HG03280 (cell line): ENCODE measurements at regions not wholly inside any gene's neighbourhood (a gene's known extent, or its start where the extent isn't known, plus 50 kb on each side); places are given as distances from the start of the nearest gene placed in this dataset.

Source experiments
- ATAC-seq: cut with Tn5 transposase; IDR thresholded peaks from one replicate; pipeline ENCODE4 v1.9.1; 2021; ENCODE audit warnings: mild to moderate bottlenecking, moderate library complexity; ENCODE audit not compliant: unreplicated experiment

DNA sequence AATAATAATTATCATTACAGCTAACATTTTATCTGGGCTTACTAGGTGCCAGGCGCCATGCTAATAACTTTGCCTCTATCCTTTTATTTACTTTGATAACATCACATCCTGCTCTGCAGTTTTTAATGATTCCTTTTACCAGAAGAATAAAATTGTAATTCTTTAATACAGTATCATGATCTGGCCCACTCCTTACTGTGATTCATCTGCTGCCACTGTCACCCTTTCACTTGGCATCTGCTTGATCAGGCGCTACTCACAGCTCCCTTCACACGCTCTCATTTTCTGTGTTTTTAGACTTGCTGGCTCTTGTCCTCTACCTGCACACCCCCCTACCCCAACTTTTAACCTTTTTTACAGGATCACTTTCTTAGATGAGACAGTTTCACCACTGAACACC, 167.5 kb downstream of the NTMT2 start:
- ATAC-seq, result no peak

GRCh38 chr1:170316270-170316669, 170.5 kb downstream of the NTMT2 start:
- no peak for ATAC-seq

DNA sequence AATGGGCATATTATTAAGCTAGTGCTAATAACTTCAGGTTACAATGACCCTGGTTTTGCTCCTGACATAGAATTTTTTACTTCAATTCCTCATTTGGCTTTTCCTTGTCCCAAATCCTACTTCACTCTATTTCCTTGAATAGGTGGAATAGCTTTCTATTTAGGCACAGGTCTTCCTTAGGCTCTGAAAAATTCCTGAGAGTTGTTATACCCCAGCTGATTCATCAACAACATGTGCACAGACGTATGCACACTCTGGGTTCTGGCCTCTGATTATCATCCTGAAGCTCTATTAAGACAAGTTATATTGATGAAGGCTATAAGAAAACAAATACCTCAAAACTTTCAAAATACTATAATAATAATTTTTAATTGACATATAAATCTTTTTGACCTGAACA, 172.4 kb downstream of the NTMT2 start:
- ATAC-seq, result no peak

GRCh38 chr1:170318736-170319135, 173.0 kb downstream of the NTMT2 start:
- no peak for ATAC-seq

- ATAC-seq, result no peak
These were observed 175.4 kb downstream of the NTMT2 start for GRCh38 chr1:170321113-170321512.

- no peak for ATAC-seq
These were observed 180.4 kb downstream of the NTMT2 start for GRCh38 chr1:170326186-170326585.

DNA sequence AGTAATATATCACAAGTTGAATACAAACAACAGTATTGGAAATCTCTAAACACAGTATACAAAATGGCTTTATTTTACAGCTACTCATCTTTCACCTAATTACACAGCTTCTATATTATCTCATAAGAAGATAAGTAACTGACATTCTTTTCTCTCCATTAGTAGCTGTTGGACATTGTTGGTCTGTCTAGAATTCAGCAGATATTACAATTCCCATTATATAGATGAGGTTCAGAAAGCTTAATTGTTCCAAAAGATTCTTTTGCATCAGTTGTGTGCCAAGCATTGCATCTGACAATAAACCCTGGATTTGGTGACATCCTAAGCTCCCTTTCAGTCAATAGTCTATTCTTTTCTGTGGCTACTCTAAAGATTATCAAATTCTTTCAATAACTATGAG, 187.0 kb downstream of the NTMT2 start:
- ATAC-seq, result no peak

GRCh38 chr1:170337413-170337994, 191.7 kb downstream of the NTMT2 start:
- no peak for ATAC-seq

DNA sequence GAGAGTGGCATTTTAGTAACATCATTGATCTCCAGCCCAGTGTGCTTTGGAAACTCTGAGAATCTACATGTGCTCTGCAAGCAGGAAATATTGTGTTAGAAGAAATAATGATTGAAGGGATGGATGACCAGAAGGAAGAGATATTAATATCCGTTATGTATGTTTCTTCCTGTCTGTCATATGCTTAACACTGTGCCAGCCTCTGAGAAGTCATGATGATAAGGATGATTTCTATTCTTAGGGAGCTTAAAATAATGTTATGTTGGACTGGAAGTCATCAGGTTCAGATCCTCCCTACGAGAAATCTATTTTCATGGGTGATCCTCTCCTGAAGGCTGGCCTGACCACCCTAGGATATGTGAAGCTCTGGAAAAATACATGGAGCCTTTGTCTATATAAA, 192.4 kb upstream of the GORAB start:
- ATAC-seq, result no peak

- ATAC-seq, result no peak
These were observed 191.7 kb upstream of the GORAB start for GRCh38 chr1:170340308-170340707.

GRCh38 chr1:170351366-170351946, 180.5 kb upstream of the GORAB start:
- ATAC-seq, result no peak

GRCh38 chr1:170354246-170354645, 177.7 kb upstream of the GORAB start:
- ATAC-seq, result no peak

GRCh38 chr1:170354690-170355089, 177.3 kb upstream of the GORAB start:
- ATAC-seq, result no peak

GRCh38 chr1:170355267-170355801, 176.6 kb upstream of the GORAB start:
- ATAC-seq, result no peak

- ATAC-seq, result no peak
These were observed 175.4 kb upstream of the GORAB start for GRCh38 chr1:170356585-170356984.

GRCh38 chr1:170357750-170358149, 174.2 kb upstream of the GORAB start:
- ATAC-seq, result no peak

GRCh38 chr1:170360601-170361000, 171.4 kb upstream of the GORAB start:
- ATAC-seq, result no peak

DNA sequence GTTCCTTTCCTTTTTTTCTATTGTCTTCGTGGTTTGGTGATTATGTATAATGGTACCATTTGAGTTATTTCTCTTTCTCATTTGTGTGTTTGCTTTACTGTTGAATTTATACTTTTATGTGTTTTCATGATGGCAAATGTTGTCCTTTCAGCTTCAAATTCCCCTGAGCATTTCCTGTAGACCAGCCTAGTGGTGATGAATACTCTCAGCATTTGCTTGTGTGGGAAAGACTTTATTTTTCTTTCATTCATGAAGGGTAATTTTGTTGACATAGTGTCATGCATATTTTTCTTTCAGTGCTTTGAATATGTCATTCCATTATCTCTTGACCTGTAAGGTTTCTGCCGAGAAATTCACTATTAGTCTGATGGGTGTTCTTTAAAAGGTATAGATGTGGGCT, 166.6 kb upstream of the GORAB start:
- no peak for ATAC-seq

- no peak for ATAC-seq
These were observed 165.0 kb upstream of the GORAB start for GRCh38 chr1:170366980-170367379.

- no peak for ATAC-seq
These were observed 164.4 kb upstream of the GORAB start for GRCh38 chr1:170367615-170368014.

DNA sequence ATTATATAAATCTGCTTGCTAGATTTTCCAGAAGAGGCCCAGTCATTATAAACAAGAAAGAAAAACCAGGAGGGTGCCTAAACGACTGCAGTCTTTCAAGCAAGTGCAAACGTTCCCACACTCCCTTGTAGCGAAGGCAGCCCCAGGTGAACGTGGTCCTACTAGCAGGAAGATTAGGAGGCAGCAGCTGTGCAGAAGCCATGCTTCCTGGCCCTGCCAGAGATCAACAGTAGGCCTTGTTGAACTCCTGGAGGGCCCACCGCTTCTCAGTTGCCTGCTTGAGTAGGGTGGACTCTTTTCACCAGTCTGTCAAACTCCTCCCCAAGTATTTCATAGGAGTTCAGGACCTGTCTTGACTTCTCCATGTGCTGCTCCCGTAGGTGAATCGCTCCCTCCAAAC, 163.0 kb upstream of the GORAB start:
- no peak for ATAC-seq

- no peak for ATAC-seq
These were observed 162.5 kb upstream of the GORAB start for GRCh38 chr1:170369417-170369816.

- ATAC-seq, result no peak
These were observed 161.9 kb upstream of the GORAB start for GRCh38 chr1:170370087-170370486.
